ENCODE measurements at regions not wholly inside any gene's neighbourhood (a gene's known extent, or its start where the extent isn't known, plus 50 kb on each side); places are given as distances from the start of the nearest gene placed in this dataset.

- FAIRE-seq (peak; percentile 16), DNase-seq (ENCODE audit: insufficient read length, low spot score) (no peak)
Measured at GRCh38 chr20:48469026-48469425, 358.8 kb downstream of the PREX1 start.

GRCh38 chr20:48468571-48468970 is 359.2 kb downstream of the PREX1 start:
- no peak for DNase-seq (ENCODE audit: insufficient read length, low spot score)
- peak; percentile 91 for FAIRE-seq

GRCh38 chr20:48467622-48468021 is 360.2 kb downstream of the PREX1 start:
- no peak for DNase-seq (ENCODE audit: insufficient read length, low spot score)
- FAIRE-seq: peak; percentile 83

- DNase-seq (ENCODE audit: insufficient read length, low spot score) (no peak), FAIRE-seq (no peak)
Measured at GRCh38 chr20:48465271-48465670, 362.5 kb downstream of the PREX1 start.

GRCh38 chr20:48463916-48464315 is 363.9 kb downstream of the PREX1 start:
- FAIRE-seq: no peak
- DNase-seq (ENCODE audit: insufficient read length, low spot score): no peak

- no peak for FAIRE-seq
- no peak for DNase-seq (ENCODE audit: insufficient read length, low spot score)
Measured at GRCh38 chr20:48463096-48463720, 364.6 kb downstream of the PREX1 start.

GRCh38 chr20:48461735-48462119 is 366.1 kb downstream of the PREX1 start:
- FAIRE-seq (no peak), DNase-seq (ENCODE audit: insufficient read length, low spot score) (no peak)

GRCh38 chr20:48461091-48461734 is 366.6 kb downstream of the PREX1 start:
- no peak for DNase-seq (ENCODE audit: insufficient read length, low spot score)
- FAIRE-seq: no peak

- FAIRE-seq: no peak
Measured at GRCh38 chr20:48460681-48461080, 367.1 kb downstream of the PREX1 start.

GRCh38 chr20:48459722-48460395 is 367.9 kb downstream of the PREX1 start:
- DNase-seq (ENCODE audit: insufficient read length, low spot score) (no peak), FAIRE-seq (no peak)

More at GRCh38 chr20:48460681-48461080, 367.1 kb downstream of the PREX1 start:
- DNase-seq (ENCODE audit: insufficient read length, low spot score): no peak

- FAIRE-seq (no peak), DNase-seq (ENCODE audit: insufficient read length, low spot score) (no peak)
Measured at GRCh38 chr20:48458601-48459385, 369.0 kb downstream of the PREX1 start.

GRCh38 chr20:48458003-48458377 is 369.8 kb downstream of the PREX1 start:
- DNase-seq (ENCODE audit: insufficient read length, low spot score) (no peak), FAIRE-seq (no peak)

- no peak for DNase-seq (ENCODE audit: insufficient read length, low spot score)
- peak; percentile 93 for FAIRE-seq
Measured at GRCh38 chr20:48457193-48458002, 370.4 kb downstream of the PREX1 start.

- FAIRE-seq: peak; percentile 72
- DNase-seq (ENCODE audit: insufficient read length, low spot score): no peak
Measured at GRCh38 chr20:48456366-48457192, 371.2 kb downstream of the PREX1 start.

- FAIRE-seq: peak; percentile 60
- no peak for DNase-seq (ENCODE audit: insufficient read length, low spot score)
Measured at GRCh38 chr20:48455651-48456365, 372.0 kb downstream of the PREX1 start.

GRCh38 chr20:48454671-48455490 is 372.9 kb downstream of the PREX1 start:
- peak; percentile 49 for FAIRE-seq
- DNase-seq (ENCODE audit: insufficient read length, low spot score): no peak

- DNase-seq (ENCODE audit: insufficient read length, low spot score): no peak
- FAIRE-seq: peak; percentile 65
Measured at GRCh38 chr20:48453477-48454093, 374.2 kb downstream of the PREX1 start.

GRCh38 chr20:48451401-48451800 is 376.4 kb downstream of the PREX1 start:
- DNase-seq (ENCODE audit: insufficient read length, low spot score) (no peak), FAIRE-seq (no peak)
